ENCODE measurements at regions not wholly inside any gene's neighbourhood (a gene's known extent, or its start where the extent isn't known, plus 50 kb on each side); places are given as distances from the start of the nearest gene placed in this dataset.
A peak's percentile ranks its signal among the peaks of the same experiment; 100 is the strongest.

GRCh38 chr12:25845415-25845814 is 113.1 kb upstream of the RASSF8 start:
- Histone ChIP-seq H3K4me2 (no peak overlapping the region), H3K27me3 (no peaks in the 10 kb centered on the region), H4K20me1 (ENCODE audit: low read depth) (no peaks in the 10 kb centered on the region), H3K36me3 (no peaks in the 10 kb centered on the region), H3K27ac (no peak overlapping the region), H3K79me2 (ENCODE audit: low read depth) (no peaks in the 10 kb centered on the region), H3K4me3 (no peak overlapping the region), H3K4me1 (peaks cover 9% of the 10 kb centered on the region), H3K9ac (no peak overlapping the region), H2AFZ (replicated peaks) (no peak overlapping the region), H3K9me3 (ENCODE audit: low read depth) (no peaks in the 10 kb centered on the region), H3F3A (ENCODE audit: low read depth) (no peaks in the 10 kb centered on the region)
- no peaks in the 10 kb centered on the region for H3K36me3 Mint-ChIP-seq
- H3K4me1 Mint-ChIP-seq: no peaks in the 10 kb centered on the region
- H3K9me3 Mint-ChIP-seq: no peaks in the 10 kb centered on the region
- H3K27me3 Mint-ChIP-seq (ENCODE audit: insufficient read depth, low read depth): peaks cover 5% of the 10 kb centered on the region
- no peak for TF ChIP-seq CTCF (IDR thresholded peaks at IDR 0.05)
- no peak for TF ChIP-seq EZH2 (IDR thresholded peaks at IDR 0.05)
- TF ChIP-seq EZH2phosphoT487 (IDR thresholded peaks at IDR 0.05): no peak
- no peak overlapping the region for H3K27ac Mint-ChIP-seq
- H3K4me3 Mint-ChIP-seq: no peak overlapping the region
- DNase-seq (ENCODE audit: low spot score): no peak

DNA sequence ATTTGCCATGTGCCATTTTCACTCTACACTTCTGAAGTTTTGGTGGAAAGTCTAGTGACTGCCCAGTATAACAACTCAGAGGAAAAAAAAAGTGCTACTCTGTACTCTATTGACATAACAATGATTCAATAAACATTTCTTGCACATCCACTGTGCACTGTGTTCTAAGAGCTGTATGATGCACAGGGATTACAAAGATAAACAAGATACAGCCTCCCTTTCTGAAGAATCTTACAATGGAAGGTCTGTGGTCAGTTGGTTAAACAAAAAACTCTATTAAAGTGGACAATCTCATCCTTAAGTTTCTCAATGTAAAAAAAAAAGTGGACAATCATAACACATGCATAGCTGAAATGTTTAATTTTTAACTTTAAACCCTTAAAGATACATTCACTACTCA is 105.7 kb upstream of the RASSF8 start:
- no peaks in the 10 kb centered on the region for H4K20me1 ChIP-seq (ENCODE audit: low read depth)
- no peaks in the 10 kb centered on the region for H3K36me3 Mint-ChIP-seq
- no peaks in the 10 kb centered on the region for H3K4me1 ChIP-seq
- TF ChIP-seq EZH2phosphoT487 (IDR thresholded peaks at IDR 0.05): no peak
- TF ChIP-seq CTCF (IDR thresholded peaks at IDR 0.05): no peak
- no peak for TF ChIP-seq EZH2 (IDR thresholded peaks at IDR 0.05)
- no peaks in the 10 kb centered on the region for H3F3A ChIP-seq (ENCODE audit: low read depth)
- H3K4me2 ChIP-seq: no peak overlapping the region
- no peak overlapping the region for H3K9ac ChIP-seq
- H3K27ac ChIP-seq: no peak overlapping the region
- no peak for DNase-seq (ENCODE audit: low spot score)
- H3K79me2 ChIP-seq (ENCODE audit: low read depth): no peaks in the 10 kb centered on the region
- no peaks in the 10 kb centered on the region for H3K36me3 ChIP-seq
- H3K27me3 ChIP-seq: no peaks in the 10 kb centered on the region
- no peaks in the 10 kb centered on the region for H3K9me3 Mint-ChIP-seq
- H3K4me3 Mint-ChIP-seq: no peak overlapping the region
- H3K4me1 Mint-ChIP-seq: no peaks in the 10 kb centered on the region
- H2AFZ ChIP-seq (replicated peaks): no peak overlapping the region
- no peaks in the 10 kb centered on the region for H3K9me3 ChIP-seq (ENCODE audit: low read depth)
- no peak overlapping the region for H3K4me3 ChIP-seq
- H3K27ac Mint-ChIP-seq: no peak overlapping the region
- H3K27me3 Mint-ChIP-seq (ENCODE audit: insufficient read depth, low read depth): peaks cover 4% of the 10 kb centered on the region

GRCh38 chr12:25853316-25854095 is 105.0 kb upstream of the RASSF8 start:
- no peak overlapping the region for H3K27ac ChIP-seq

More at GRCh38 chr12:25853316-25854095, 105.0 kb upstream of the RASSF8 start:
- Histone ChIP-seq H3K9me3 (ENCODE audit: low read depth) (no peaks in the 10 kb centered on the region), H2AFZ (replicated peaks) (peak overlapping the region; percentile 37), H3K79me2 (ENCODE audit: low read depth) (no peaks in the 10 kb centered on the region), H3K4me2 (no peak overlapping the region), H4K20me1 (ENCODE audit: low read depth) (no peaks in the 10 kb centered on the region), H3K27me3 (no peaks in the 10 kb centered on the region), H3K4me3 (no peak overlapping the region), H3K9ac (no peak overlapping the region), H3K36me3 (no peaks in the 10 kb centered on the region), H3F3A (ENCODE audit: low read depth) (no peaks in the 10 kb centered on the region), H3K4me1 (no peaks in the 10 kb centered on the region)
- Mint-ChIP-seq H3K27me3 (ENCODE audit: insufficient read depth, low read depth) (peaks cover 4% of the 10 kb centered on the region), H3K4me3 (no peak overlapping the region), H3K4me1 (no peaks in the 10 kb centered on the region), H3K36me3 (no peaks in the 10 kb centered on the region), H3K27ac (no peak overlapping the region), H3K9me3 (no peaks in the 10 kb centered on the region)
- TF ChIP-seq EZH2phosphoT487 (IDR thresholded peaks at IDR 0.05) (no peak), CTCF (IDR thresholded peaks at IDR 0.05) (no peak)
- DNase-seq (ENCODE audit: low spot score): no peak

Measured in neural progenitor cell (in vitro differentiated cells).